Panc1 (cell line): ENCODE measurements at regions not wholly inside any gene's neighbourhood (a gene's known extent, or its start where the extent isn't known, plus 50 kb on each side); places are given as distances from the start of the nearest gene placed in this dataset.

ENCODE experiments used
- ATAC-seq: fragments of 200-7000 bp; cut with Tn5 transposase; 2 replicates; pipeline ENCODE4 v1.9.1; 2020; ENCODE audit warnings: mild to moderate bottlenecking, moderate library complexity
- BruUV-seq: library from RNA; stranded (reverse); fragments of 400-500 nt; replicated peaks from 2 replicates; lab custom pipeline; 2021; lab: Mats Ljungman, UMichigan
- CTCF ChIA-PET: fragments of 300-600 bp; sonication (Branson Sonifier 250); formaldehyde crosslinking; loops from one replicate; lab custom pipeline; 2022; ENCODE audit warnings: antibody characterized with exemption; lab: Charles Lee
- POLR2A ChIA-PET: fragments of 300-600 bp; sonication (Branson Sonifier 250); formaldehyde crosslinking; loops from one replicate; lab custom pipeline; 2022; ENCODE audit warnings: antibody characterized with exemption; lab: Charles Lee
- DNase-seq: peaks from one replicate; pipeline ENCODE4 v3.0.0-alpha.2; 2010; ENCODE audit warnings: low read depth, low spot score
- H3K27ac ChIP-seq: 2 replicates; pipeline ENCODE4 v1.5.1; 2011; ENCODE audit warnings: mild to moderate bottlenecking, low read length, inconsistent platforms
- H3K27me3 ChIP-seq: fragments of 200-500 bp; sonication (Bioruptor generic); 2 replicates; pipeline ENCODE4 v1.6.0; 2014; ENCODE audit warnings: low read length, inconsistent platforms; ENCODE audit not compliant: control insufficient read depth, insufficient read depth
- H3K36me3 ChIP-seq: fragments of 200-500 bp; sonication (Bioruptor generic); 2 replicates; pipeline ENCODE4 v1.5.1; 2014; ENCODE audit warnings: inconsistent platforms, mild to moderate bottlenecking, low read length, moderate library complexity; ENCODE audit not compliant: control insufficient read depth, insufficient read depth
- H3K4me1 ChIP-seq: 2 replicates; pipeline ENCODE4 v1.5.1; 2011; ENCODE audit warnings: inconsistent platforms, mild to moderate bottlenecking, low read length, moderate library complexity; ENCODE audit not compliant: control insufficient read depth, insufficient read depth
- H3K4me3 ChIP-seq, 2 experiments: 2 replicates each; pipeline ENCODE4 v1.5.1; 2011 to 2012; ENCODE audit warnings: low read depth in 2 of 2, low read length in 2 of 2, mild to moderate bottlenecking in 2 of 2, inconsistent platforms in 1 of 2, moderate library complexity in 1 of 2
- H3K9me3 ChIP-seq: fragments of 200-500 bp; sonication (Bioruptor generic); 2 replicates; pipeline ENCODE4 v1.5.1; 2014; ENCODE audit warnings: low read depth, mild to moderate bottlenecking, inconsistent platforms, low read length, moderate library complexity; ENCODE audit not compliant: control insufficient read depth, insufficient read depth
- CTCF ChIP-seq: fragments of 450-650 bp; IDR thresholded peaks from 2 replicates; pipeline ENCODE4 v1.5.1; 2017; ENCODE audit warnings: mild to moderate bottlenecking
- POLR2AphosphoS5 ChIP-seq: IDR thresholded peaks from 2 replicates; pipeline ENCODE4 v1.6.1; 2012; ENCODE audit warnings: mild to moderate bottlenecking, low read depth, low read length, moderate library complexity
- REST ChIP-seq, 2 experiments: IDR thresholded peaks; 2 replicates each; pipeline ENCODE4 v1.6.1; 2011 to 2012; ENCODE audit warnings: low read depth in 2 of 2, control low read depth in 1 of 2, low read length in 1 of 2, mild to moderate bottlenecking in 1 of 2, moderate library complexity in 1 of 2; ENCODE audit not compliant: insufficient read depth in 1 of 2
- SIN3A ChIP-seq: IDR thresholded peaks from 2 replicates; pipeline ENCODE4 v1.6.1; 2012; ENCODE audit warnings: low read depth, mild to moderate bottlenecking, low read length, moderate library complexity, borderline replicate concordance; ENCODE audit not compliant: insufficient read depth
- TCF7L2 ChIP-seq: IDR thresholded peaks from 2 replicates; pipeline ENCODE4 v1.6.1; 2011; ENCODE audit warnings: mild to moderate bottlenecking, low read depth, low read length, inconsistent platforms
- in situ Hi-C: cut with HindIII; loops from 2 replicates; pipeline ENCODE4 v1.10.0; 2016; ENCODE audit warnings: low sequenced_read_pairs, low pct_unique_long_range_greater_than_20kb
- intact Hi-C: fragments of 100-400 bp; cut with micrococcal nuclease; formaldehyde crosslinking; loops from one replicate; pipeline ENCODE4 v1.10.0; 2022; ENCODE audit not compliant: unreplicated experiment

- in situ Hi-C loops: no loop called here
- TF ChIP-seq REST (IDR thresholded peaks at IDR 0.05; ENCODE audit: insufficient read depth in 1 of 2, low read depth in 2 of 2, low read length in 1 of 2) (no peak), TCF7L2 (no peak), POLR2AphosphoS5 (no peak), CTCF (no peak), SIN3A (no peak)
- no peak overlapping the region for H3K27ac ChIP-seq
These were observed 253.4 kb downstream of the C12orf50 start for GRCh38 chr12:87775784-87776183.

GRCh38 chr12:87775051-87775450 is 254.2 kb downstream of the C12orf50 start:
- Histone ChIP-seq H3K4me3 (no peak overlapping the region), H3K9me3 (no peaks in the 10 kb centered on the region), H3K4me1 (no peaks in the 10 kb centered on the region), H3K36me3 (no peaks in the 10 kb centered on the region), H3K27me3 (no peaks in the 10 kb centered on the region), H3K27ac (no peak overlapping the region)
- in situ Hi-C loops: no loop called here
- no peak for DNase-seq
- POLR2A ChIA-PET: no interaction called here
- no TSS peak for BruUV-seq
- TF ChIP-seq CTCF (no peak), POLR2AphosphoS5 (no peak), REST (IDR thresholded peaks at IDR 0.05; ENCODE audit: insufficient read depth in 1 of 2, low read depth in 2 of 2, low read length in 1 of 2) (no peak)
- intact Hi-C loops: no loop called here
- CTCF ChIA-PET: no interaction called here
- no peak for ATAC-seq

More at GRCh38 chr12:87775784-87776183, 253.4 kb downstream of the C12orf50 start:
- Histone ChIP-seq H3K27me3 (no peaks in the 10 kb centered on the region), H3K36me3 (no peaks in the 10 kb centered on the region), H3K9me3 (no peaks in the 10 kb centered on the region), H3K4me3 (no peak overlapping the region), H3K4me1 (no peaks in the 10 kb centered on the region)
- intact Hi-C loops: no loop called here
- DNase-seq: no peak
- no TSS peak for BruUV-seq
- no peak for ATAC-seq
- CTCF ChIA-PET: no interaction called here
- POLR2A ChIA-PET: no interaction called here
